ENCODE measurements at regions not wholly inside any gene's neighbourhood (a gene's known extent, or its start where the extent isn't known, plus 50 kb on each side); places are given as distances from the start of the nearest gene placed in this dataset.

- DNase-seq = no peak
Measured at GRCh38 chrX:10048076-10048475, 80.9 kb downstream of the CLDN34 start.

- no peak for DNase-seq
Measured at GRCh38 chrX:10048707-10049106, 81.5 kb downstream of the CLDN34 start.

- no peak for DNase-seq
Measured at GRCh38 chrX:10049236-10049635, 82.1 kb downstream of the CLDN34 start.

GRCh38 chrX:10050481-10050880 is 83.3 kb downstream of the CLDN34 start:
- DNase-seq = no peak

- no peak for DNase-seq
Measured at GRCh38 chrX:10051866-10052480, 84.8 kb downstream of the CLDN34 start.

- no peak for DNase-seq
Measured at GRCh38 chrX:10052906-10053625, 85.9 kb downstream of the CLDN34 start.

GRCh38 chrX:10054396-10054795 is 87.2 kb downstream of the CLDN34 start:
- no peak for DNase-seq

- no peak for DNase-seq
Measured at GRCh38 chrX:10055430-10055829, 88.3 kb downstream of the CLDN34 start.

GRCh38 chrX:10062352-10062751 is 94.4 kb upstream of the CLCN4 start:
- no peak for DNase-seq

GRCh38 chrX:10062980-10063379 is 93.8 kb upstream of the CLCN4 start:
- no peak for DNase-seq

GRCh38 chrX:10064736-10065135 is 92.0 kb upstream of the CLCN4 start:
- no peak for DNase-seq

- no peak for DNase-seq
Measured at GRCh38 chrX:10070714-10071436, 85.9 kb upstream of the CLCN4 start.

GRCh38 chrX:10071451-10072144 is 85.2 kb upstream of the CLCN4 start:
- no peak for DNase-seq

GRCh38 chrX:10072786-10073568 is 83.8 kb upstream of the CLCN4 start:
- DNase-seq = no peak

GRCh38 chrX:10073671-10074070 is 83.1 kb upstream of the CLCN4 start:
- DNase-seq = no peak

GRCh38 chrX:10074241-10074941 is 82.4 kb upstream of the CLCN4 start:
- DNase-seq = no peak

- no peak for DNase-seq
Measured at GRCh38 chrX:10076765-10077164, 80.0 kb upstream of the CLCN4 start.

- DNase-seq = peak; percentile 45
Measured at GRCh38 chrX:10077425-10078188, 79.2 kb upstream of the CLCN4 start.

- DNase-seq = no peak
Measured at GRCh38 chrX:10078266-10078665, 78.5 kb upstream of the CLCN4 start.

- DNase-seq = no peak
Measured at GRCh38 chrX:10079231-10079630, 77.5 kb upstream of the CLCN4 start.

- no peak for DNase-seq
Measured at GRCh38 chrX:10083809-10084208, 73.0 kb upstream of the CLCN4 start.

Data from CD4-positive, alpha-beta T cell treated with Interleukin-21 for 1 hour (primary cell).